ENCODE measurements at regions not wholly inside any gene's neighbourhood (a gene's known extent, or its start where the extent isn't known, plus 50 kb on each side); places are given as distances from the start of the nearest gene placed in this dataset.

- no peaks in the 10 kb centered on the region for H4K20me1 ChIP-seq (ENCODE audit: insufficient read depth, low read length)
- Mint-ChIP-seq H3K9me3 (peaks cover 0 to 2% (median 0%) of the 10 kb centered on the region in 7 donors), H3K4me3 (no peak overlapping the region), H3K4me1 (no peaks in the 10 kb centered on the region), H3K36me3 (no peaks in the 10 kb centered on the region), H3K27ac (no peak overlapping the region), H3K27me3 (ENCODE audit: low read depth in 3 of 3) (peaks cover 0 to 7% (median 3%) of the 10 kb centered on the region in 3 donors)
- H3K27ac ChIP-seq (ENCODE audit: low read depth in 1 of 2, low read length in 2 of 2), result no peak overlapping the region
- peaks cover 0 to 4% of the 10 kb centered on the region in 2 donors for H3K27me3 ChIP-seq (ENCODE audit: control insufficient read depth in 2 of 2, insufficient read depth in 2 of 2, low read length in 2 of 2)
- no peak overlapping the region for H3K4me3 ChIP-seq (replicated peaks in 1 of 3; ENCODE audit: low read depth in 2 of 3, low read length in 3 of 3)
- intact Hi-C loops (cut with micrococcal nuclease), result no loop called here
- no peak for DNase-seq
- no peak overlapping the region for H3K4me2 ChIP-seq (replicated peaks; ENCODE audit: extremely low read depth, low read length, poor library complexity, severe bottlenecking)
- TF ChIP-seq CTCF (IDR thresholded peaks at IDR 0.05), result no peak
- H3K79me2 ChIP-seq (ENCODE audit: insufficient read depth, low read length), result no peaks in the 10 kb centered on the region
- H2AFZ ChIP-seq (ENCODE audit: insufficient read depth, low read depth, low read length, poor library complexity, severe bottlenecking), result no peak overlapping the region
- no peaks in the 10 kb centered on the region for H3K36me3 ChIP-seq (replicated peaks in 1 of 2; ENCODE audit: control insufficient read depth in 1 of 2, insufficient read depth in 2 of 2, low read length in 2 of 2)
- no peak overlapping the region for H3K9ac ChIP-seq (ENCODE audit: insufficient read depth, low read length, poor library complexity, severe bottlenecking)
- no peaks in the 10 kb centered on the region for H3K4me1 ChIP-seq (ENCODE audit: control insufficient read depth in 1 of 2, insufficient read depth in 2 of 2, low read length in 2 of 2)
- no peaks in the 10 kb centered on the region for H3K9me3 ChIP-seq (replicated peaks in 1 of 2; ENCODE audit: control insufficient read depth in 1 of 2, insufficient read depth in 1 of 2, low read length in 2 of 2)
Observed at GRCh38 chr2:217658806-217659205, 344.0 kb downstream of the TNS1 start.

- WGBS (ENCODE audit: insufficient coverage), result 98% methylated on average over 6 of the region's 9 CpGs
- no peak for DNase-seq
- intact Hi-C loops (cut with micrococcal nuclease), result no loop called here
- no peak overlapping the region for H3K9ac ChIP-seq (ENCODE audit: insufficient read depth, low read length, poor library complexity, severe bottlenecking)
- peaks cover 0 to 4% of the 10 kb centered on the region in 2 donors for H3K27me3 ChIP-seq (ENCODE audit: control insufficient read depth in 2 of 2, insufficient read depth in 2 of 2, low read length in 2 of 2)
- H3K36me3 ChIP-seq (replicated peaks in 1 of 2; ENCODE audit: control insufficient read depth in 1 of 2, insufficient read depth in 2 of 2, low read length in 2 of 2), result no peaks in the 10 kb centered on the region
- no peaks in the 10 kb centered on the region for H3K9me3 ChIP-seq (replicated peaks in 1 of 2; ENCODE audit: control insufficient read depth in 1 of 2, insufficient read depth in 1 of 2, low read length in 2 of 2)
- TF ChIP-seq CTCF (IDR thresholded peaks at IDR 0.05), result no peak
- Mint-ChIP-seq H3K27me3 (ENCODE audit: low read depth in 3 of 3) (peaks cover 4 to 8% (median 7%) of the 10 kb centered on the region in 3 donors), H3K9me3 (no peaks in the 10 kb centered on the region), H3K4me1 (peaks cover 2% of the 10 kb centered on the region), H3K36me3 (no peaks in the 10 kb centered on the region), H3K27ac (no peak overlapping the region), H3K4me3 (no peak overlapping the region)
- no peak overlapping the region for H3K27ac ChIP-seq (ENCODE audit: low read depth in 1 of 2, low read length in 2 of 2)
- no peaks in the 10 kb centered on the region for H3K79me2 ChIP-seq (ENCODE audit: insufficient read depth, low read length)
- no peaks in the 10 kb centered on the region for H3K4me1 ChIP-seq (ENCODE audit: control insufficient read depth in 1 of 2, insufficient read depth in 2 of 2, low read length in 2 of 2)
- no peak overlapping the region for H3K4me2 ChIP-seq (replicated peaks; ENCODE audit: extremely low read depth, low read length, poor library complexity, severe bottlenecking)
- H2AFZ ChIP-seq (ENCODE audit: insufficient read depth, low read depth, low read length, poor library complexity, severe bottlenecking), result no peak overlapping the region
- no peak overlapping the region for H3K4me3 ChIP-seq (replicated peaks in 1 of 3; ENCODE audit: low read depth in 2 of 3, low read length in 3 of 3)
- no peaks in the 10 kb centered on the region for H4K20me1 ChIP-seq (ENCODE audit: insufficient read depth, low read length)
Observed at GRCh38 chr2:217657252-217657651, 345.5 kb downstream of the TNS1 start.

Measured in CD14-positive monocyte (primary cell).